ENCODE measurements at regions not wholly inside any gene's neighbourhood (a gene's known extent, or its start where the extent isn't known, plus 50 kb on each side); places are given as distances from the start of the nearest gene placed in this dataset.

DNA sequence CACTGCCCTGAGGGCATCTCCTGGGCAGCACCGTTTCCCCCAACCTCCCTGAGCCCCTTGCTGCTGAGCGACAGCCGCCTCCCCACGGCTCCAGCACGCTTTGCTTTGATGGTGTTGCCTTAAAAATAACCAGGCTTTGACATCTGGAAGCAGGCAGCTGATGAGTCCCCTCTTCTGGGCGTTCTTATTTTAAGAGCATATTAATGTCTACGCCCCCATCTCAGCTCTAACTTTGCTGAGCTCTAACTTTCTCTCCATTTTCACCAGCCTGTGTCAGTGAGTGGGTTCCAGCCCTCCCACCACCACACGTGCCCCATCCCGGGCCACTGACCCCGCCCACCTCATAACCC lies 70.2 kb downstream of the ADRA2C start:
- no peak overlapping the region for H3K4me3 ChIP-seq (ENCODE audit: low read length)
- H2AFZ ChIP-seq (ENCODE audit: low read depth, low read length) = no peak overlapping the region
- no peak overlapping the region for H3K4me2 ChIP-seq (ENCODE audit: low read length)

DNA sequence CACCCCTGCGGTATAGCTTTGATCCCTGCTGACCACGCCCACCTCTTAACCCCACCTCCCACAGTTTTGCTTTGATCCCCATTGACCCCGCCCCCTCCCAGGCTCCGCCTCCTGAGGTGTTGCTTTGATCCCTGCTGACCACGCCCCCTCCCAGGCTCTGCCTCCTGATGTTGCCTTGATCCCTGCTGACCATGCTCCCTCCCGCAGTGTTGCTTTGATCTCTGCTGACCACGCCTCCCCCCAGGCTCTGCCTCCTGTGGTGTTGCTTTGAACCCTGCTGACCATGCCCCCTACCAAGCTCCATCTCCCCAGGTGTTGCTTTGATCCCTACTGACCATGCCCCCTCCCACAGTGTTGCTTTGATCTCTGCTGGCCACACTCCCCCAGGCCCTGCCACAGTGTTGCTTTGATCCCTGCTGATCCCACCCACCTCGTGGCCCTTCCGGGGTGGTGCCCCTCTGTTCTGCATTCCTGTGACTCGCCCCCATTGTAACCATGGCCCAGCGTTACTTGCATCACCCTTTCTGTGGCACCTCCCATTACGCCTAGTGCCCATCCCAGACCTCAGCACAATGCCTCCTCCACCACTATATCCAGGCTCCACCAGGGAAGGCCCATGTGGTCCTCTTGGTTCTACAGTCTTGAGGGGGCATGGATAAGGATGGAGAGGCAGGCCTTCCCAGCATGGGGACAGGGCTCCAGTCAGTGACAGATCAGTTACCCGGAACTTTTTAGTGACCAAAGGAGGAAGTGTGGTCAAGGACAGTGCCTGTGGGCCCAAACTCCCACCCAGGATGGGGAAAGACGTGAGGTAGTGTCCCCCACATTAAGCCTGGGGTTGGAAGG lies 70.8 kb downstream of the ADRA2C start:
- Histone ChIP-seq H3K27me3 (ENCODE audit: insufficient read depth, low read depth, low read length) (no peaks in the 10 kb centered on the region), H2AFZ (ENCODE audit: low read depth, low read length) (no peak overlapping the region), H3K4me2 (ENCODE audit: low read length) (no peak overlapping the region), H3K4me3 (ENCODE audit: low read length) (no peak overlapping the region), H4K20me1 (ENCODE audit: insufficient read depth) (no peaks in the 10 kb centered on the region), H3F3A (ENCODE audit: insufficient read depth, low read length, poor library complexity, severe bottlenecking) (no peaks in the 10 kb centered on the region), H3K27ac (ENCODE audit: low read length) (no peak overlapping the region), H3K9ac (ENCODE audit: low read length) (no peak overlapping the region), H3K36me3 (ENCODE audit: insufficient read depth, low read length) (no peaks in the 10 kb centered on the region), H3K9me3 (ENCODE audit: low read length) (no peaks in the 10 kb centered on the region), H3K79me2 (replicated peaks; ENCODE audit: insufficient read depth, low read length) (no peaks in the 10 kb centered on the region), H3K9me2 (ENCODE audit: insufficient read depth, low read length) (no peaks in the 10 kb centered on the region)
- TF ChIP-seq POLR2AphosphoS5 (IDR thresholded peaks at IDR 0.05) (no peak), EP300 (conservative IDR thresholded peaks at IDR 0.05; ENCODE audit: poor library complexity, severe bottlenecking) (no peak), SMC3 (conservative IDR thresholded peaks at IDR 0.05; ENCODE audit: poor library complexity) (no peak), EZH2 (IDR thresholded peaks at IDR 0.05; ENCODE audit: borderline replicate concordance, insufficient read depth, low read length, poor library complexity, severe bottlenecking) (no peak), RAD21 (conservative IDR thresholded peaks at IDR 0.05) (no peak)
- TF ChIP-seq, protein P1, sequence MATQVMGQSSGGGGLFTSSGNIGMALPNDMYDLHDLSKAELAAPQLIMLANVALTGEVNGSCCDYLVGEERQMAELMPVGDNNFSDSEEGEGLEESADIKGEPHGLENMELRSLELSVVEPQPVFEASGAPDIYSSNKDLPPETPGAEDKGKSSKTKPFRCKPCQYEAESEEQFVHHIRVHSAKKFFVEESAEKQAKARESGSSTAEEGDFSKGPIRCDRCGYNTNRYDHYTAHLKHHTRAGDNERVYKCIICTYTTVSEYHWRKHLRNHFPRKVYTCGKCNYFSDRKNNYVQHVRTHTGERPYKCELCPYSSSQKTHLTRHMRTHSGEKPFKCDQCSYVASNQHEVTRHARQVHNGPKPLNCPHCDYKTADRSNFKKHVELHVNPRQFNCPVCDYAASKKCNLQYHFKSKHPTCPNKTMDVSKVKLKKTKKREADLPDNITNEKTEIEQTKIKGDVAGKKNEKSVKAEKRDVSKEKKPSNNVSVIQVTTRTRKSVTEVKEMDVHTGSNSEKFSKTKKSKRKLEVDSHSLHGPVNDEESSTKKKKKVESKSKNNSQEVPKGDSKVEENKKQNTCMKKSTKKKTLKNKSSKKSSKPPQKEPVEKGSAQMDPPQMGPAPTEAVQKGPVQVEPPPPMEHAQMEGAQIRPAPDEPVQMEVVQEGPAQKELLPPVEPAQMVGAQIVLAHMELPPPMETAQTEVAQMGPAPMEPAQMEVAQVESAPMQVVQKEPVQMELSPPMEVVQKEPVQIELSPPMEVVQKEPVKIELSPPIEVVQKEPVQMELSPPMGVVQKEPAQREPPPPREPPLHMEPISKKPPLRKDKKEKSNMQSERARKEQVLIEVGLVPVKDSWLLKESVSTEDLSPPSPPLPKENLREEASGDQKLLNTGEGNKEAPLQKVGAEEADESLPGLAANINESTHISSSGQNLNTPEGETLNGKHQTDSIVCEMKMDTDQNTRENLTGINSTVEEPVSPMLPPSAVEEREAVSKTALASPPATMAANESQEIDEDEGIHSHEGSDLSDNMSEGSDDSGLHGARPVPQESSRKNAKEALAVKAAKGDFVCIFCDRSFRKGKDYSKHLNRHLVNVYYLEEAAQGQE (IDR thresholded peaks at IDR 0.05; ENCODE audit: borderline replicate concordance) = no peak
- TF ChIP-seq, protein P2, sequence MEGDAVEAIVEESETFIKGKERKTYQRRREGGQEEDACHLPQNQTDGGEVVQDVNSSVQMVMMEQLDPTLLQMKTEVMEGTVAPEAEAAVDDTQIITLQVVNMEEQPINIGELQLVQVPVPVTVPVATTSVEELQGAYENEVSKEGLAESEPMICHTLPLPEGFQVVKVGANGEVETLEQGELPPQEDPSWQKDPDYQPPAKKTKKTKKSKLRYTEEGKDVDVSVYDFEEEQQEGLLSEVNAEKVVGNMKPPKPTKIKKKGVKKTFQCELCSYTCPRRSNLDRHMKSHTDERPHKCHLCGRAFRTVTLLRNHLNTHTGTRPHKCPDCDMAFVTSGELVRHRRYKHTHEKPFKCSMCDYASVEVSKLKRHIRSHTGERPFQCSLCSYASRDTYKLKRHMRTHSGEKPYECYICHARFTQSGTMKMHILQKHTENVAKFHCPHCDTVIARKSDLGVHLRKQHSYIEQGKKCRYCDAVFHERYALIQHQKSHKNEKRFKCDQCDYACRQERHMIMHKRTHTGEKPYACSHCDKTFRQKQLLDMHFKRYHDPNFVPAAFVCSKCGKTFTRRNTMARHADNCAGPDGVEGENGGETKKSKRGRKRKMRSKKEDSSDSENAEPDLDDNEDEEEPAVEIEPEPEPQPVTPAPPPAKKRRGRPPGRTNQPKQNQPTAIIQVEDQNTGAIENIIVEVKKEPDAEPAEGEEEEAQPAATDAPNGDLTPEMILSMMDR (IDR thresholded peaks at IDR 0.05; ENCODE audit: poor library complexity, severe bottlenecking) = no peak

More for the DNA sequence above, 70.2 kb downstream of the ADRA2C start:
- no peaks in the 10 kb centered on the region for H3K79me2 ChIP-seq (replicated peaks; ENCODE audit: insufficient read depth, low read length)
- no peaks in the 10 kb centered on the region for H3K9me2 ChIP-seq (ENCODE audit: insufficient read depth, low read length)
- H3K9me3 ChIP-seq (ENCODE audit: low read length) = no peaks in the 10 kb centered on the region
- no peak overlapping the region for H3K27ac ChIP-seq (ENCODE audit: low read length)
- no peaks in the 10 kb centered on the region for H3K27me3 ChIP-seq (ENCODE audit: insufficient read depth, low read depth, low read length)
- H3K36me3 ChIP-seq (ENCODE audit: insufficient read depth, low read length) = no peaks in the 10 kb centered on the region
- no peak overlapping the region for H3K9ac ChIP-seq (ENCODE audit: low read length)
- TF ChIP-seq TAF1 (IDR thresholded peaks at IDR 0.05; ENCODE audit: low read depth) = no peak
- no peaks in the 10 kb centered on the region for H4K20me1 ChIP-seq (ENCODE audit: insufficient read depth)
- no peaks in the 10 kb centered on the region for H3F3A ChIP-seq (ENCODE audit: insufficient read depth, low read length, poor library complexity, severe bottlenecking)
